B cell (primary cell): ENCODE measurements at regions not wholly inside any gene's neighbourhood (a gene's known extent, or its start where the extent isn't known, plus 50 kb on each side); places are given as distances from the start of the nearest gene placed in this dataset.
"Not testable (repeated sequence)": the region's sequence is repeated elsewhere in the genome, so short reads cannot be mapped to it uniquely, and the experiment has no call there.

Experiments
- ATAC-seq: fragments of 200-7000 bp; cut with Tn5 transposase; one replicate; pipeline ENCODE4 v1.10.0; 2021; ENCODE audit warnings: low read depth, mild to moderate bottlenecking, moderate number of reproducible peaks, moderate library complexity
- CTCF ChIA-PET: fragments of 350-600 bp; sonication (Branson Sonifier 250); formaldehyde crosslinking; loops from one replicate; lab custom pipeline; 2021; ENCODE audit warnings: antibody characterized with exemption, inconsistent platforms; lab: Charles Lee
- POLR2A ChIA-PET: fragments of 350-600 bp; sonication (Branson Sonifier 250); formaldehyde crosslinking; loops from one replicate; lab custom pipeline; 2021; ENCODE audit warnings: antibody characterized with exemption; lab: Charles Lee
- DNase-seq: peaks from one replicate; pipeline ENCODE4 v3.0.0; 2013
- H2AFZ ChIP-seq: 2 replicates; pipeline ENCODE4 v1.6.1; 2012; ENCODE audit warnings: mild to moderate bottlenecking, low read depth, low read length; ENCODE audit not compliant: insufficient read depth, poor library complexity, severe bottlenecking
- H3K27ac ChIP-seq, 2 donors: 1 replicate in 1 of 2; 2 replicates in 1 of 2; pipeline ENCODE4 v1.5.1; 2012 to 2013; ENCODE audit warnings: low read length in 2 of 2, mild to moderate bottlenecking in 2 of 2, moderate library complexity in 1 of 2
- H3K27me3 ChIP-seq, 4 experiments: fragments of 200-600 bp in 1 of 4; sonication (generic) in 1 of 4; replicated peaks in 1 of 4; 1 replicate in 2 of 4; 2 replicates in 2 of 4; pipeline versions ENCODE4 v1.6.1 to v1.7.0; 2013 to 2016; ENCODE audit warnings: low read length in 3 of 4, mild to moderate bottlenecking in 2 of 4, mixed read lengths in 1 of 4, moderate library complexity in 1 of 4; ENCODE audit not compliant: insufficient read depth in 4 of 4, control insufficient read depth in 3 of 4; ENCODE audit errors: control extremely low read depth in 1 of 4
- H3K36me3 ChIP-seq, 2 experiments: replicated peaks in 1 of 2; 1 replicate in 1 of 2; 2 replicates in 1 of 2; pipeline versions ENCODE4 v1.6.1 to v1.7.1; 2013; ENCODE audit warnings: low read length in 1 of 2; ENCODE audit not compliant: insufficient read depth in 2 of 2, control insufficient read depth in 1 of 2; ENCODE audit errors: control extremely low read depth in 1 of 2, extremely low read depth in 1 of 2
- H3K4me1 ChIP-seq, 2 donors: fragments of 200-600 bp in 1 of 2; sonication (generic) in 1 of 2; 1 replicate in 1 of 2; 2 replicates in 1 of 2; pipeline versions ENCODE4 v1.5.1 to v1.6.1; 2013 to 2017; ENCODE audit warnings: low read length in 2 of 2; ENCODE audit not compliant: control insufficient read depth in 2 of 2, insufficient read depth in 2 of 2
- H3K4me2 ChIP-seq: replicated peaks from 2 replicates; pipeline ENCODE3; 2012; ENCODE audit warnings: mild to moderate bottlenecking, low read depth, low read length; ENCODE audit not compliant: poor library complexity, severe bottlenecking
- H3K4me3 ChIP-seq, 5 experiments: fragments of 200-600 bp in 1 of 5; sonication (generic) in 1 of 5; 1 replicate in 3 of 5; 2 replicates in 2 of 5; pipeline versions ENCODE4 v1.5.1 to v1.7.0; 2011 to 2016; ENCODE audit warnings: low read length in 4 of 5, mild to moderate bottlenecking in 4 of 5, low read depth in 2 of 5, control low read depth in 1 of 5, moderate library complexity in 1 of 5; ENCODE audit not compliant: insufficient read depth in 1 of 5; ENCODE audit errors: control extremely low read depth in 1 of 5, extremely low read depth in 1 of 5
- H3K79me2 ChIP-seq: fragments of 200-600 bp; sonication (generic); one replicate; pipeline ENCODE4 v1.6.0; 2016; ENCODE audit warnings: low read length; ENCODE audit not compliant: control insufficient read depth, insufficient read depth
- H3K9ac ChIP-seq: fragments of 200-600 bp; sonication (generic); 2 replicates; pipeline ENCODE4 v1.6.1; 2017; ENCODE audit warnings: mild to moderate bottlenecking, low read length, moderate library complexity
- H3K9me3 ChIP-seq, 3 donors: one replicate each; pipeline versions ENCODE4 v1.6.1 to v1.7.1; 2013; ENCODE audit warnings: low read length in 2 of 3; ENCODE audit not compliant: control insufficient read depth in 2 of 3, insufficient read depth in 1 of 3; ENCODE audit errors: control extremely low read depth in 1 of 3
- H4K20me1 ChIP-seq: 2 replicates; pipeline ENCODE4 v1.6.0; 2012; ENCODE audit warnings: mild to moderate bottlenecking, low read length; ENCODE audit not compliant: insufficient read depth, control insufficient read depth, poor library complexity, severe bottlenecking
- H3K27ac Mint-ChIP-seq: one replicate; pipeline ENCODE4 v1.8.0; 2021; ENCODE audit warnings: mixed read lengths
- H3K27me3 Mint-ChIP-seq: one replicate; pipeline ENCODE4 v1.8.0; 2021; ENCODE audit warnings: mixed read lengths
- H3K4me1 Mint-ChIP-seq: one replicate; pipeline ENCODE4 v1.8.0; 2021; ENCODE audit warnings: mixed read lengths
- H3K4me3 Mint-ChIP-seq: one replicate; pipeline ENCODE4 v1.8.0; 2021; ENCODE audit warnings: mixed read lengths
- H3K9me3 Mint-ChIP-seq: one replicate; pipeline ENCODE4 v1.8.0; 2022; ENCODE audit warnings: mixed read lengths; ENCODE audit not compliant: insufficient read depth
- CTCF ChIP-seq: fragments of 200-600 bp; IDR thresholded peaks from one replicate; pipeline ENCODE4 v1.8.0; 2022; ENCODE audit warnings: antibody characterized with exemption, mild to moderate bottlenecking
- EZH2 ChIP-seq: IDR thresholded peaks from 2 replicates; pipeline ENCODE4 v1.6.1; 2012; ENCODE audit warnings: borderline replicate concordance, low read depth, mild to moderate bottlenecking, moderate library complexity, low read length; ENCODE audit not compliant: insufficient read depth, poor library complexity, severe bottlenecking
- WGBS: methylation state at CpG from one replicate; pipeline ENCODE4 v1.1.5; 2013; ENCODE audit warnings: missing lambda C conversion rate; ENCODE audit not compliant: insufficient coverage; 5-methylcytosine and 5-hydroxymethylcytosine counted together
- intact Hi-C: fragments of 100-400 bp; cut with micrococcal nuclease; formaldehyde crosslinking; loops from one replicate; pipeline ENCODE4 v1.10.0; 2022

- intact Hi-C loops, DNase-seq, ATAC-seq, H3K4me3 Mint-ChIP-seq, H3K9ac ChIP-seq, H3K4me3 ChIP-seq, H3K79me2 ChIP-seq, H3K27me3 Mint-ChIP-seq, CTCF ChIA-PET, H3K27ac ChIP-seq, H3K9me3 ChIP-seq, H4K20me1 ChIP-seq, POLR2A ChIA-PET, H3K4me1 Mint-ChIP-seq, H3K9me3 Mint-ChIP-seq, H3K4me2 ChIP-seq, H3K27ac Mint-ChIP-seq, H3K4me1 ChIP-seq, H2AFZ ChIP-seq, H3K36me3 ChIP-seq, H3K27me3 ChIP-seq: not testable (repeated sequence)
- 92% methylated on average over 2 of the region's 5 CpGs for WGBS
These were observed 208.3 kb upstream of the HES1 start for GRCh38 chr3:193927413-193928206.

GRCh38 chr3:193928354-193929209, 207.4 kb upstream of the HES1 start:
- intact Hi-C loops = no loop called here
- H4K20me1 ChIP-seq = no peaks in the 10 kb centered on the region
- Mint-ChIP-seq H3K4me3 (no peak overlapping the region), H3K27ac (no peak overlapping the region), H3K4me1 (peaks cover 7% of the 10 kb centered on the region), H3K9me3 (no peaks in the 10 kb centered on the region), H3K27me3 (peaks cover 6% of the 10 kb centered on the region)
- ATAC-seq = no peak
- no peaks in the 10 kb centered on the region for H3K36me3 ChIP-seq
- no peak overlapping the region for H3K4me3 ChIP-seq
- POLR2A ChIA-PET = no interaction called here
- no peaks in the 10 kb centered on the region for H3K79me2 ChIP-seq
- CTCF ChIA-PET = no interaction called here
- H3K27me3 ChIP-seq = peaks cover 0 to 4% (median 2%) of the 10 kb centered on the region in 4 experiments
- no peak overlapping the region for H3K9ac ChIP-seq
- H3K9me3 ChIP-seq = peaks cover 0 to 7% (median 0%) of the 10 kb centered on the region in 3 donors
- WGBS = 96% methylated on average over 3 of the region's 7 CpGs
- DNase-seq = no peak
- peaks cover 0 to 9% of the 10 kb centered on the region in 2 donors for H3K4me1 ChIP-seq
- no peak overlapping the region for H3K4me2 ChIP-seq
- no peak overlapping the region for H2AFZ ChIP-seq
- no peak for TF ChIP-seq EZH2
- no peak for TF ChIP-seq CTCF
- H3K27ac ChIP-seq = no peak overlapping the region
